ENCODE measurements at regions not wholly inside any gene's neighbourhood (a gene's known extent, or its start where the extent isn't known, plus 50 kb on each side); places are given as distances from the start of the nearest gene placed in this dataset.

DNA sequence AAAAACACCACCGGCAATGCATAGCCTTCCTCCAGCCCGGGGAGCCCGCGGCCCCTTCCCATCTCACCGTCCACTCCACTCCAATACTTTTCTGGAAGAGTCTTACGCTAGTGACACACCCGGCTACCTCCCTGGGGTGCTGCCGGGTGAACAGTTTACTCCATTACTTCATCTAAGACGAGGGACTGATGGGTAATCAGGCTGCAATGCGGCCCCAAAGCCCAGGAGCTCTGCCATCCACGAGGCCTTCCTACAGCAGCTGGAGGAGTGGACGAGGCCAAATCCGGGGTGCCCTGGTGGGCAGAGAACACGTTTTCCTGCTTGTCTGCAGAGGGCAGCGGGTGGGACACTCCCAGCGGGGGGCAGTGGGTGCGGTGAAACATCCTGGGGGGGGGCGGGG is 356.2 kb upstream of the SHH start:
- no peaks in the 10 kb centered on the region for H3K36me3 ChIP-seq (ENCODE audit: insufficient read depth, low read length, poor library complexity, severe bottlenecking)
- ChIA-PET POLR2A (ENCODE audit: low non-redundant PET) (no interaction called here), CTCF (no interaction called here)
- peaks cover 43% of the 10 kb centered on the region for H3K27me3 ChIP-seq (replicated peaks; ENCODE audit: insufficient read depth, low read depth, low read length, poor library complexity)
- TF ChIP-seq EZH2 (IDR thresholded peaks at IDR 0.05; ENCODE audit: borderline replicate concordance, low read depth, low read length, poor library complexity, severe bottlenecking) (no peak), CTCF (conservative IDR thresholded peaks at IDR 0.05; ENCODE audit: low read depth, low read length) (no peak)
- H3K9me3 ChIP-seq (ENCODE audit: low read depth, low read length, poor library complexity, severe bottlenecking), result no peaks in the 10 kb centered on the region
- no peak for DNase-seq (ENCODE audit: low spot score)
- no TSS peak for BruUV-seq (replicated peaks)
- no peak overlapping the region for H3K27ac ChIP-seq (ENCODE audit: low read depth, low read length, poor library complexity, severe bottlenecking)
- intact Hi-C loops (cut with micrococcal nuclease; ENCODE audit: unreplicated experiment), result no loop called here
- no peak overlapping the region for H3K4me3 ChIP-seq (ENCODE audit: low read depth, low read length, poor library complexity, severe bottlenecking)
- H3K4me1 ChIP-seq (ENCODE audit: insufficient read depth, low read length, poor library complexity, severe bottlenecking), result no peaks in the 10 kb centered on the region

DNA sequence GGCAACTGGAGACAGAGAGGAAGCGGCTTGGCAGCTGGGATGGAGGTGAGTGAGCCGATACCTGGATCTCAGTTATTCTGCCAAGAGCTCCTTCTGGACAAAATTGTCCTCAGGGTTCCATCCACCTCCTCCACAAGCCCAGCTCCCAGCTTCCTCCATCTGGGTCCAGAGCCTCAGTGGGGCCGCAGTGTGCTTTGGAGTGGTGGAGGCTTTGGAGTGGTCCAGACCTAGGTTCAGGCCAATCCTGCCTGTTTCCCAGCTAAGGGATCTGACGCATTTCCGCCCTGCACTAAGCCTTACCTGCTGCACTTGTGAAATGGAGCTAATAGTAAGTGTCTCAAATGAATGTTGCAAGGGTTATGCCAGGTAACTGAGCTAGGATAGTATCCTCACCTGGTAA is 355.7 kb upstream of the SHH start:
- H3K9me3 ChIP-seq (ENCODE audit: low read depth, low read length, poor library complexity, severe bottlenecking), result no peaks in the 10 kb centered on the region
- no peak overlapping the region for H3K27ac ChIP-seq (ENCODE audit: low read depth, low read length, poor library complexity, severe bottlenecking)
- ChIA-PET POLR2A (ENCODE audit: low non-redundant PET) (no interaction called here), CTCF (no interaction called here)
- intact Hi-C loops (cut with micrococcal nuclease; ENCODE audit: unreplicated experiment), result no loop called here
- no TSS peak for BruUV-seq (replicated peaks)
- DNase-seq (ENCODE audit: low spot score), result no peak
- H3K4me1 ChIP-seq (ENCODE audit: insufficient read depth, low read length, poor library complexity, severe bottlenecking), result no peaks in the 10 kb centered on the region
- no peak overlapping the region for H3K4me3 ChIP-seq (ENCODE audit: low read depth, low read length, poor library complexity, severe bottlenecking)
- TF ChIP-seq CTCF (conservative IDR thresholded peaks at IDR 0.05; ENCODE audit: low read depth, low read length) (no peak), EZH2 (IDR thresholded peaks at IDR 0.05; ENCODE audit: borderline replicate concordance, low read depth, low read length, poor library complexity, severe bottlenecking) (no peak)
- H3K36me3 ChIP-seq (ENCODE audit: insufficient read depth, low read length, poor library complexity, severe bottlenecking), result no peaks in the 10 kb centered on the region
- H3K27me3 ChIP-seq (replicated peaks; ENCODE audit: insufficient read depth, low read depth, low read length, poor library complexity), result peaks cover 38% of the 10 kb centered on the region

DNA sequence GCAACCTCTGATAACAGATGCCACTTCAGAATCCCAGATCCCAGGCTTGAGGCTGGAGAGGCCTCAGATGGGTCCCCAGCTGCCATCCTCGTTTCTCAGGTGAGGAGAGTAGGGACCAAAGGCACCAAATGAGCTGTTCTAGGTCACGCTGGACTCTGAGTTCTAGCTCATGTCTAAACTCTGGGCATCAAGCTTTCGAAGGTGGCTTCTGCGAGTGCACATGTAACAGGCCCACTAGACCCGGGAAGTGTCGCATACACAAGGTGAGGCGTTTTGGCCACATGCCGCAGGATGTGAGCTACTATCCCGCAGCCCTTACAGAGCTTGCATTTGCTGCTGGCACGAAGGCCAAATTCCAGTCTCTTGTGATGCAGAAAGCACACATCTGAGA is 355.1 kb upstream of the SHH start:
- no peak for DNase-seq (ENCODE audit: low spot score)
- H3K9me3 ChIP-seq (ENCODE audit: low read depth, low read length, poor library complexity, severe bottlenecking), result no peaks in the 10 kb centered on the region
- no peak overlapping the region for H3K4me3 ChIP-seq (ENCODE audit: low read depth, low read length, poor library complexity, severe bottlenecking)
- H3K4me1 ChIP-seq (ENCODE audit: insufficient read depth, low read length, poor library complexity, severe bottlenecking), result no peaks in the 10 kb centered on the region
- H3K27ac ChIP-seq (ENCODE audit: low read depth, low read length, poor library complexity, severe bottlenecking), result no peak overlapping the region
- no TSS peak for BruUV-seq (replicated peaks)
- peaks cover 35% of the 10 kb centered on the region for H3K27me3 ChIP-seq (replicated peaks; ENCODE audit: insufficient read depth, low read depth, low read length, poor library complexity)
- H3K36me3 ChIP-seq (ENCODE audit: insufficient read depth, low read length, poor library complexity, severe bottlenecking), result no peaks in the 10 kb centered on the region
- TF ChIP-seq CTCF (conservative IDR thresholded peaks at IDR 0.05; ENCODE audit: low read depth, low read length) (no peak), EZH2 (IDR thresholded peaks at IDR 0.05; ENCODE audit: borderline replicate concordance, low read depth, low read length, poor library complexity, severe bottlenecking) (no peak)
- POLR2A ChIA-PET (ENCODE audit: low non-redundant PET), result no interaction called here
- intact Hi-C loops (cut with micrococcal nuclease; ENCODE audit: unreplicated experiment), result no loop called here
- CTCF ChIA-PET, result no interaction called here
